SK-N-SH treated with all-trans-retinoic acid at 6 μM for 48 hours (cell line): ENCODE measurements at regions not wholly inside any gene's neighbourhood (a gene's known extent, or its start where the extent isn't known, plus 50 kb on each side); places are given as distances from the start of the nearest gene placed in this dataset.

Experiments
- PATZ1 ChIP-seq: fragments of 250-450 bp; sonication (Bioruptor Pico); IDR thresholded peaks from 2 replicates; pipeline ENCODE4 v1.8.0; 2020; ENCODE audit warnings: mild to moderate bottlenecking, moderate library complexity, borderline replicate concordance
- PPARA ChIP-seq: fragments of 250-450 bp; sonication (Bioruptor Pico); IDR thresholded peaks from 2 replicates; pipeline ENCODE4 v1.5.0; 2020; ENCODE audit warnings: mild to moderate bottlenecking, borderline replicate concordance
- ZFP30 ChIP-seq: fragments of 450-650 bp; formaldehyde crosslinking; IDR thresholded peaks from 2 replicates; pipeline ENCODE4 v1.5.0; 2022; ENCODE audit warnings: mild to moderate bottlenecking, moderate library complexity

GRCh38 chr17:68784431-68784830 is 170.8 kb downstream of the ABCA8 start:
- no peak for TF ChIP-seq PATZ1 (CRISPR knock-in tag)
- no peak for TF ChIP-seq PPARA
- TF ChIP-seq ZFP30 (CRISPR knock-in tag): no peak
